HCT116 (cell line): ENCODE measurements at regions not wholly inside any gene's neighbourhood (a gene's known extent, or its start where the extent isn't known, plus 50 kb on each side); places are given as distances from the start of the nearest gene placed in this dataset.

Experiments
- ATAC-seq: fragments of 200-7000 bp; cut with Tn5 transposase; 2 replicates; pipeline ENCODE4 v1.9.1; 2020; ENCODE audit warnings: mild to moderate bottlenecking, moderate library complexity
- BruUV-seq: library from RNA; stranded (reverse); fragments of 400-500 nt; replicated peaks from 2 replicates; lab custom pipeline; 2021; lab: Mats Ljungman, UMichigan
- CTCF ChIA-PET: fragments of 300-600 bp; sonication (Branson Sonifier 250); formaldehyde crosslinking; loops from one replicate; lab custom pipeline; 2021; ENCODE audit warnings: antibody characterized with exemption; lab: Charles Lee
- POLR2A ChIA-PET: fragments of 300-600, 350-600 bp; sonication (Branson Sonifier 250); formaldehyde crosslinking; loops from one replicate; lab custom pipeline; 2021; ENCODE audit warnings: antibody characterized with exemption; lab: Charles Lee
- RAD21 ChIA-PET, 2 experiments: fragments of 300-600 bp; sonication (Branson Sonifier 250); formaldehyde crosslinking; loops; one replicate each; lab custom pipeline; 2023; ENCODE audit warnings: low total read pairs in 2 of 2; ENCODE audit not compliant: uncharacterized antibody in 2 of 2, unreplicated experiment in 2 of 2, low non-redundant PET in 1 of 2; lab: Charles Lee
- DNase-seq: peaks from one replicate; pipeline ENCODE4 v3.0.0-alpha.2; 2010; ENCODE audit warnings: low read depth, low spot score
- H2AFZ ChIP-seq: fragments of 200-600 bp; shearing (Covaris generic), sonication (generic); 2 replicates; pipeline ENCODE4 v1.6.1; 2017; ENCODE audit warnings: low read depth, mixed run types, mixed read lengths, antibody characterized with exemption, low read length; ENCODE audit not compliant: poor library complexity, severe bottlenecking
- H3K27ac ChIP-seq: 2 replicates; pipeline ENCODE4 v1.5.1; 2012; ENCODE audit warnings: low read depth, low read length
- H3K27me3 ChIP-seq: fragments of 200-600 bp; sonication (generic); 2 replicates; pipeline ENCODE4 v1.6.1; 2016; ENCODE audit warnings: mixed run types, low read length, mixed read lengths; ENCODE audit not compliant: insufficient read depth
- H3K36me3 ChIP-seq, 2 experiments: fragments of 200-500 bp in 1 of 2; fragments of 200-600 bp in 1 of 2; sonication (Bioruptor generic) in 1 of 2; sonication (generic) in 1 of 2; 2 replicates each; pipeline versions ENCODE4 v1.5.1 to v1.6.1; 2014 to 2016; ENCODE audit warnings: low read length in 2 of 2, inconsistent platforms in 1 of 2, mixed read lengths in 1 of 2, mixed run types in 1 of 2; ENCODE audit not compliant: insufficient read depth in 2 of 2, control insufficient read depth in 1 of 2
- H3K4me1 ChIP-seq, 2 experiments: fragments of 200-600 bp in 1 of 2; sonication (generic) in 1 of 2; 2 replicates each; pipeline versions ENCODE4 v1.5.1 to v1.6.1; 2012 to 2017; ENCODE audit warnings: low read length in 2 of 2, inconsistent platforms in 1 of 2, mild to moderate bottlenecking in 1 of 2, mixed read lengths in 1 of 2, mixed run types in 1 of 2, moderate library complexity in 1 of 2; ENCODE audit not compliant: insufficient read depth in 2 of 2, control insufficient read depth in 1 of 2
- H3K4me2 ChIP-seq: fragments of 200-600 bp; sonication (generic); 2 replicates; pipeline ENCODE4 v1.6.1; 2017; ENCODE audit warnings: mixed run types, low read length, mixed read lengths
- H3K4me3 ChIP-seq, 2 experiments: fragments of 200-600 bp in 1 of 2; sonication (generic) in 1 of 2; replicated peaks in 1 of 2; 2 replicates each; pipeline ENCODE4 v1.5.1; 2011 to 2016; ENCODE audit warnings: low read length in 2 of 2, control low read depth in 1 of 2, low read depth in 1 of 2, mild to moderate bottlenecking in 1 of 2, mixed read lengths in 1 of 2, mixed run types in 1 of 2
- H3K79me2 ChIP-seq: fragments of 200-600 bp; sonication (generic); 2 replicates; pipeline ENCODE4 v1.6.1; 2017; ENCODE audit warnings: mild to moderate bottlenecking, mixed run types, low read length, moderate library complexity, mixed read lengths; ENCODE audit not compliant: insufficient read depth
- H3K9ac ChIP-seq: fragments of 200-600 bp; sonication (generic); 2 replicates; pipeline ENCODE4 v1.6.1; 2016; ENCODE audit warnings: low read length, mixed read lengths
- H3K9me2 ChIP-seq: fragments of 200-600 bp; sonication (generic), shearing (Covaris generic); 2 replicates; pipeline ENCODE4 v1.6.1; 2017; ENCODE audit warnings: mixed run types, mild to moderate bottlenecking, moderate library complexity; ENCODE audit not compliant: insufficient read depth
- H3K9me3 ChIP-seq, 2 experiments: fragments of 200-500 bp in 1 of 2; fragments of 200-600 bp in 1 of 2; sonication (Bioruptor generic) in 1 of 2; sonication (generic) in 1 of 2; 2 replicates each; pipeline ENCODE4 v1.6.1; 2014 to 2017; ENCODE audit warnings: low read length in 2 of 2, mixed read lengths in 2 of 2, inconsistent platforms in 1 of 2, low read depth in 1 of 2, mild to moderate bottlenecking in 1 of 2, mixed run types in 1 of 2, moderate library complexity in 1 of 2; ENCODE audit not compliant: control insufficient read depth in 1 of 2, insufficient read depth in 1 of 2
- H4K20me1 ChIP-seq: fragments of 200-600 bp; sonication (generic), shearing (Covaris generic); 2 replicates; pipeline ENCODE4 v1.6.1; 2017; ENCODE audit warnings: mixed run types, mild to moderate bottlenecking, moderate library complexity; ENCODE audit not compliant: insufficient read depth
- ATF3 ChIP-seq: IDR thresholded peaks from 2 replicates; pipeline ENCODE4 v1.6.1; 2012
- CEBPB ChIP-seq: IDR thresholded peaks from 2 replicates; pipeline ENCODE4 v1.6.1; 2012; ENCODE audit warnings: low read depth
- CTCF ChIP-seq, 3 experiments: fragments of 200-600 bp in 1 of 3; sonication (generic) in 1 of 3; IDR thresholded peaks in 2 of 3; conservative IDR thresholded peaks in 1 of 3; 2 replicates each; pipeline ENCODE4 v1.5.1; 2012 to 2017; ENCODE audit warnings: low read depth in 2 of 3, low read length in 2 of 3, antibody characterized with exemption in 1 of 3, borderline replicate concordance in 1 of 3, control low read depth in 1 of 3, mild to moderate bottlenecking in 1 of 3, mixed read lengths in 1 of 3, mixed run types in 1 of 3, moderate library complexity in 1 of 3; ENCODE audit not compliant: insufficient read depth in 1 of 3
- EZH2phosphoT487 ChIP-seq: fragments of 200-600 bp; IDR thresholded peaks from 2 replicates; pipeline ENCODE4 v1.6.1; 2018; ENCODE audit warnings: antibody characterized with exemption, borderline replicate concordance
- FOSL1 ChIP-seq: IDR thresholded peaks from 2 replicates; pipeline ENCODE4 v1.6.1; 2012; ENCODE audit warnings: low read depth
- MAX ChIP-seq: IDR thresholded peaks from 2 replicates; pipeline ENCODE4 v1.6.1; 2012
- POLR2A ChIP-seq: IDR thresholded peaks from 2 replicates; pipeline ENCODE4 v1.7.0; 2011; ENCODE audit warnings: borderline replicate concordance; ENCODE audit not compliant: insufficient read depth, insufficient read length; ENCODE audit errors: extremely low read depth
- POLR2AphosphoS5 ChIP-seq: IDR thresholded peaks from 2 replicates; pipeline ENCODE4 v1.6.1; 2011; ENCODE audit warnings: mild to moderate bottlenecking, low read depth, low read length, moderate library complexity
- SIN3A ChIP-seq: IDR thresholded peaks from 2 replicates; pipeline ENCODE4 v1.6.1; 2012; ENCODE audit warnings: low read depth
- SP1 ChIP-seq: IDR thresholded peaks from 2 replicates; pipeline ENCODE4 v1.6.1; 2012; ENCODE audit warnings: low read depth
- SRF ChIP-seq: IDR thresholded peaks from 2 replicates; pipeline ENCODE4 v1.6.1; 2012; ENCODE audit warnings: low read depth
- ZFX ChIP-seq: fragments of 450-650 bp; IDR thresholded peaks from 2 replicates; pipeline ENCODE4 v1.6.1; 2017
- ZNF274 ChIP-seq: fragments of 200-500 bp; sonication (Bioruptor generic); IDR thresholded peaks from 2 replicates; pipeline ENCODE4 v1.6.1; 2014; ENCODE audit warnings: mild to moderate bottlenecking, low read depth, low read length, inconsistent platforms
- intact Hi-C: fragments of 100-400 bp; cut with micrococcal nuclease; formaldehyde crosslinking; loops from 2 replicates; pipeline ENCODE4 v1.10.0; 2022
- TF ChIP-seq, protein P1 (sequence below): IDR thresholded peaks from 2 replicates; pipeline ENCODE4 v1.6.1; 2011; ENCODE audit warnings: mild to moderate bottlenecking, low read length, moderate library complexity; ENCODE audit not compliant: insufficient replicate concordance; ENCODE audit errors: extremely low read depth

- intact Hi-C loops, result no loop called here
- ChIA-PET POLR2A (no interaction called here), CTCF (no interaction called here), RAD21 (no interaction called here)
- no peak overlapping the region for H3K4me2 ChIP-seq
- H3K27me3 ChIP-seq, result no peaks in the 10 kb centered on the region
- no peak overlapping the region for H3K4me3 ChIP-seq
- no peak for DNase-seq
- peaks cover 0 to under 1% of the 10 kb centered on the region in 2 experiments; a peak in 1 of 4 replicates for H3K4me1 ChIP-seq
- no peak overlapping the region for H2AFZ ChIP-seq
- H3K9me2 ChIP-seq, result no peaks in the 10 kb centered on the region
- no peaks in the 10 kb centered on the region for H3K9me3 ChIP-seq
- no peak for ATAC-seq
- TF ChIP-seq SRF, result no peak
- TF ChIP-seq POLR2AphosphoS5, result no peak
- no peak for TF ChIP-seq FOSL1
- no peak for TF ChIP-seq SP1
- TF ChIP-seq ATF3, result no peak
- TF ChIP-seq EZH2phosphoT487, result no peak
- TF ChIP-seq ZNF274, result no peak
- no peak for TF ChIP-seq POLR2A
- H3K27ac ChIP-seq, result no peak overlapping the region
- no peaks in the 10 kb centered on the region for H3K36me3 ChIP-seq
- no peak overlapping the region for H3K9ac ChIP-seq
- no peaks in the 10 kb centered on the region for H3K79me2 ChIP-seq
- no TSS peak for BruUV-seq
- no peaks in the 10 kb centered on the region for H4K20me1 ChIP-seq
Observed at GRCh38 chr4:14848229-14848628, 154.1 kb upstream of the CPEB2 start.

DNA sequence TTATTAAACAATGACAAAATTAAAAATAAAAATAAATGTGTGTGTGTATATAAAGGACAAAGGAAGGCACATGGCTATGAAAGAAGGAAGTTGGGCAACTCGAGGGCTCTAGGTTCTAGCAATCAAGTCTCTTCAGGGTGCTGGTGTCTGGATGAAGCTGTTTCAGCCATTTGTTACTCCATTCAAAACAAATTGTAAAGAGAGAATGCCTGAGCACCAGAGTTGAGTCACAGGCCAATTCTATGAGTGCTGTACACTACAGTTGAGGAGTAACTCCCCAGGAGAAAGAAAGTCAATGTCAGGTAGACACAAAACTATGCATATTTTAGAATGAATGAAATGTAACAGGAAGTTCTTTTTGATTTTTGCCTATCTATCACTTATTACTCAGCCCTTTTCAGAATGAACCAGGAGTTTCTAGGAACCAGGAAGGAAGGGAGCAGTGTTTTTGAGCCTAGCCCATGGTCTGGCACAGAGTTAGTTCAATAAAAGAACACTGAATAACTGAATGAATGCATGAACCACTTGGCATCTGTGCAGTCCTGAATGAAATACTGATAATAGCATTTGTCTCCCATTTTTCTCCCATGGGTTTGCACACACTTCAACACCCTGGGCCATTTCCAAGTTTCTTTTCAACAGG, 151.7 kb upstream of the CPEB2 start:
- no peak overlapping the region for H3K4me3 ChIP-seq
- intact Hi-C loops, result no loop called here
- H3K27ac ChIP-seq, result no peak overlapping the region
- no peak overlapping the region for H3K4me2 ChIP-seq
- H4K20me1 ChIP-seq, result no peaks in the 10 kb centered on the region
- no TSS peak for BruUV-seq
- ChIA-PET CTCF (no interaction called here), RAD21 (no interaction called here), POLR2A (no interaction called here)
- H2AFZ ChIP-seq, result no peak overlapping the region
- no peaks in the 10 kb centered on the region for H3K9me2 ChIP-seq
- no peaks in the 10 kb centered on the region for H3K79me2 ChIP-seq
- ATAC-seq, result no peak
- H3K27me3 ChIP-seq, result no peaks in the 10 kb centered on the region
- H3K4me1 ChIP-seq, result peaks cover 4 to 10% of the 10 kb centered on the region in 2 experiments
- H3K9me3 ChIP-seq, result no peaks in the 10 kb centered on the region
- no peak for DNase-seq
- H3K36me3 ChIP-seq, result no peaks in the 10 kb centered on the region
- H3K9ac ChIP-seq, result no peak overlapping the region
- TF ChIP-seq, protein P1, sequence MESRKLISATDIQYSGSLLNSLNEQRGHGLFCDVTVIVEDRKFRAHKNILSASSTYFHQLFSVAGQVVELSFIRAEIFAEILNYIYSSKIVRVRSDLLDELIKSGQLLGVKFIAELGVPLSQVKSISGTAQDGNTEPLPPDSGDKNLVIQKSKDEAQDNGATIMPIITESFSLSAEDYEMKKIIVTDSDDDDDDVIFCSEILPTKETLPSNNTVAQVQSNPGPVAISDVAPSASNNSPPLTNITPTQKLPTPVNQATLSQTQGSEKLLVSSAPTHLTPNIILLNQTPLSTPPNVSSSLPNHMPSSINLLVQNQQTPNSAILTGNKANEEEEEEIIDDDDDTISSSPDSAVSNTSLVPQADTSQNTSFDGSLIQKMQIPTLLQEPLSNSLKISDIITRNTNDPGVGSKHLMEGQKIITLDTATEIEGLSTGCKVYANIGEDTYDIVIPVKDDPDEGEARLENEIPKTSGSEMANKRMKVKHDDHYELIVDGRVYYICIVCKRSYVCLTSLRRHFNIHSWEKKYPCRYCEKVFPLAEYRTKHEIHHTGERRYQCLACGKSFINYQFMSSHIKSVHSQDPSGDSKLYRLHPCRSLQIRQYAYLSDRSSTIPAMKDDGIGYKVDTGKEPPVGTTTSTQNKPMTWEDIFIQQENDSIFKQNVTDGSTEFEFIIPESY, result no peak
- TF ChIP-seq SIN3A, result no peak
- no peak for TF ChIP-seq ZFX
- TF ChIP-seq CEBPB, result no peak
- no peak for TF ChIP-seq MAX
- no peak for TF ChIP-seq FOSL1
- TF ChIP-seq CTCF (IDR thresholded peaks at IDR 0.05 in 2 of 3, conservative IDR thresholded peaks at IDR 0.05 in 1 of 3; ENCODE audit: borderline replicate concordance in 1 of 3, insufficient read depth in 1 of 3, low read depth in 2 of 3, low read length in 2 of 3), result no peak
